ENCODE measurements at regions not wholly inside any gene's neighbourhood (a gene's known extent, or its start where the extent isn't known, plus 50 kb on each side); places are given as distances from the start of the nearest gene placed in this dataset.

DNA sequence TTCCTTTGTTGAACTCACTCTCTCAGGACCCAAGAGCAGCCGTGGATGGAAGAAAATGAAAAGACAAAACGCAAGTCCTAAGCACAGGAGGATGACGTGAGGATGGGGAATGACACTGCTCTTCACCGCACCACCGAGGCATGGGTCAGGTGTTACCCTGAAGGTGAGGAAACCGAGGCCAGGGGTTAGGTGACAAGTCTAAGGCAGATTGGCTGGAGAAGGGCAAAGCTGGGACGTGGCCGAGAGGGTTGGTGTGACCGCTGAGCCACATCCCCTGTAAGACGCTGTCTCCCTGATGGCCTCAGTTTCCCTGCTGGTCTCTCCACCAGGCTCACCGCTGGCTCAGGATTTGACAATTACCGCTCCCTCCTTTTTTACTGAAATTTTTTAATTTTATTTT is 284.4 kb downstream of the CTTN start:
- TF ChIP-seq MYC (IDR thresholded peaks at IDR 0.05; ENCODE audit: low read depth, low read length) (no peak), POLR2A (IDR thresholded peaks at IDR 0.05; ENCODE audit: extremely low read depth, insufficient read length) (no peak)
- TF ChIP-seq, protein P1, sequence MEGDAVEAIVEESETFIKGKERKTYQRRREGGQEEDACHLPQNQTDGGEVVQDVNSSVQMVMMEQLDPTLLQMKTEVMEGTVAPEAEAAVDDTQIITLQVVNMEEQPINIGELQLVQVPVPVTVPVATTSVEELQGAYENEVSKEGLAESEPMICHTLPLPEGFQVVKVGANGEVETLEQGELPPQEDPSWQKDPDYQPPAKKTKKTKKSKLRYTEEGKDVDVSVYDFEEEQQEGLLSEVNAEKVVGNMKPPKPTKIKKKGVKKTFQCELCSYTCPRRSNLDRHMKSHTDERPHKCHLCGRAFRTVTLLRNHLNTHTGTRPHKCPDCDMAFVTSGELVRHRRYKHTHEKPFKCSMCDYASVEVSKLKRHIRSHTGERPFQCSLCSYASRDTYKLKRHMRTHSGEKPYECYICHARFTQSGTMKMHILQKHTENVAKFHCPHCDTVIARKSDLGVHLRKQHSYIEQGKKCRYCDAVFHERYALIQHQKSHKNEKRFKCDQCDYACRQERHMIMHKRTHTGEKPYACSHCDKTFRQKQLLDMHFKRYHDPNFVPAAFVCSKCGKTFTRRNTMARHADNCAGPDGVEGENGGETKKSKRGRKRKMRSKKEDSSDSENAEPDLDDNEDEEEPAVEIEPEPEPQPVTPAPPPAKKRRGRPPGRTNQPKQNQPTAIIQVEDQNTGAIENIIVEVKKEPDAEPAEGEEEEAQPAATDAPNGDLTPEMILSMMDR (IDR thresholded peaks at IDR 0.05; ENCODE audit: low read depth, low read length): no peak
- TF ChIP-seq, protein P2, sequence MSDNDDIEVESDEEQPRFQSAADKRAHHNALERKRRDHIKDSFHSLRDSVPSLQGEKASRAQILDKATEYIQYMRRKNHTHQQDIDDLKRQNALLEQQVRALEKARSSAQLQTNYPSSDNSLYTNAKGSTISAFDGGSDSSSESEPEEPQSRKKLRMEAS (IDR thresholded peaks at IDR 0.05; ENCODE audit: low read depth, low read length): no peak
- DNase-seq (ENCODE audit: low read depth): no peak
- H3K4me3 ChIP-seq (ENCODE audit: low read depth, low read length): no peak overlapping the region

DNA sequence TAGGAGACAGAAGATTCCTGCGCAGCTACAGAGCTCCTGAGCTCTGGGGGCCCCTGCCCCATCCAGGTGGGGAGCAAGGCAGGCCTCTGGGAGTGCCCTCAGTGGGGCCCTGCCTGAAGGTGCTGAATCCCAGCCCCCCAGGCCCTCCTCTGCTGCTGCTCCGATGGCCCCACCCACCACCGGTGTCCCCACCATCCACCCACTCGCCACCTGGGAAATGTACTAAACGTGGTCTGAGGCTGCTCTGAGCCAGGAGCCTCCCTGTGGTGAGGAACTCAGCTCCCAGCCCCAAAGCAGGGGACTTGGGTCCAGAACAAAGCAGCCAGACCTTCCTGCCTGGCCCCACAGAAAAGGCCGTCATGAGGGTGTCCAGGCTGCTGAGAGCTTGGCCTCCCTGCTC is 289.4 kb downstream of the CTTN start:
- H3K4me3 ChIP-seq (ENCODE audit: low read depth, low read length): no peak overlapping the region
- TF ChIP-seq, protein P1 (IDR thresholded peaks at IDR 0.05; ENCODE audit: low read depth, low read length): no peak
- TF ChIP-seq, protein P2 (IDR thresholded peaks at IDR 0.05; ENCODE audit: low read depth, low read length): no peak
- TF ChIP-seq MYC (IDR thresholded peaks at IDR 0.05; ENCODE audit: low read depth, low read length) (no peak), POLR2A (IDR thresholded peaks at IDR 0.05; ENCODE audit: extremely low read depth, insufficient read length) (no peak)
- no peak for DNase-seq (ENCODE audit: low read depth)

DNA sequence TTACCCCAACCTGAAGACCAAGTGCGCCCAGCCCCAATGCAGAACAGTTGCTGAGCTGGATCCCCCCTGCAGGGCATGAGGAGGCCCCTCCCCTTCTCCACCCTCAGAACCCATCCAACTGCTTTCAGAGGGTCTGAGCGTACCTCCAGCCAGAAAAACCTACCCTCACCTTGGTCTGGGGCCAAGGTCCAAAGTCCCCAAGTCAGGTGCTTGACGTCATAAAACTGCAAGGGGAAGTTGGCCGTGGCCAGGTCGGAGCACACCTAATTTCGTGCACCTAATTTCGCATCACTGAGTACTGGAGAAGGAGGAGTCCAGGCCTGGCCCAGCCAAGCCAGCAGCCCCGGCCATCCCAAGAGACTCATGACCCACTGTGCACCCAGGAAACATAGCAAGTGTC is 289.8 kb downstream of the CTTN start:
- DNase-seq (ENCODE audit: low read depth): no peak
- no peak overlapping the region for H3K4me3 ChIP-seq (ENCODE audit: low read depth, low read length)
- TF ChIP-seq MYC (IDR thresholded peaks at IDR 0.05; ENCODE audit: low read depth, low read length) (no peak), POLR2A (IDR thresholded peaks at IDR 0.05; ENCODE audit: extremely low read depth, insufficient read length) (no peak)
- TF ChIP-seq, protein P2 (IDR thresholded peaks at IDR 0.05; ENCODE audit: low read depth, low read length): no peak
- TF ChIP-seq, protein P1 (IDR thresholded peaks at IDR 0.05; ENCODE audit: low read depth, low read length): no peak

DNA sequence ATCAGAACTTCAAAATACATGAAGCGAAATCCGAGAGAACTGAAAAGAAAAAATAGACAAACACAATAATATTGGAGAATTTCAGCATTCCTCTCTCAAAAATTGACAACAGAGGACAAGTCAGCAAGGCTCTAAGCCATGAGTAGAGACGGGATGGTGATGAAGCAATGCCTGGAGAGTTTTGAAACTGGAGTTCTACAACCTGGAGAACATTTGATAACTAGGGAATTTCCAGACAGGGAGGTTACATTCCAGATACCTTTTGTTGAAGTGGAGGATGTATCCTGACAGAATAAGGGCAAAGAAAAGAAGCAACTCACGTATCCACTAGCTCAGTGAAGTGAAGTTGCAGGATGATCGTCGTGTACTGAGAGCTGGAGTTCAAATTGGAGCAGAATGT is 291.4 kb downstream of the CTTN start:
- H3K4me3 ChIP-seq (ENCODE audit: low read depth, low read length): no peak overlapping the region
- TF ChIP-seq POLR2A (IDR thresholded peaks at IDR 0.05; ENCODE audit: extremely low read depth, insufficient read length) (no peak), MYC (IDR thresholded peaks at IDR 0.05; ENCODE audit: low read depth, low read length) (no peak)
- TF ChIP-seq, protein P2 (IDR thresholded peaks at IDR 0.05; ENCODE audit: low read depth, low read length): no peak
- TF ChIP-seq, protein P1 (IDR thresholded peaks at IDR 0.05; ENCODE audit: low read depth, low read length): no peak
- no peak for DNase-seq (ENCODE audit: low read depth)

DNA sequence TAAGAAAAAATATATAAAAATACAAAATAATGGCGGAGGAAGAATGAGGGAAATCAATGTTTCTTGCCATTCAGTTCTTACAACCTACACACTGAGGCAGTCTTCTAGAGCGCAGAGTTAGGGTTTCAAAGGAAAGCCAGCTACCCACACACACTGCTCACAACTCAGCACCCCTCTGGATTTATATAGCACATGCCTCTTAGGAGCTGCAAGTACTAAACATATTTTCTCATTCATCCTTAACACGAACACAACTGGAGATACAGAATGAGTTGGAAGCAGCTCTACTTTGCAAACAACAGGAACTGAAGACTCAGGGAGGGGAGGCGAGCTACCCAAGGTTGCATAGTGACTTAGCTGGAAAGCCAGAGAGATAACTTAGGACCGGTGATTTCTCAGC is 293.8 kb downstream of the CTTN start:
- TF ChIP-seq MYC (IDR thresholded peaks at IDR 0.05; ENCODE audit: low read depth, low read length) (no peak), POLR2A (IDR thresholded peaks at IDR 0.05; ENCODE audit: extremely low read depth, insufficient read length) (no peak)
- TF ChIP-seq, protein P1 (IDR thresholded peaks at IDR 0.05; ENCODE audit: low read depth, low read length): no peak
- TF ChIP-seq, protein P2 (IDR thresholded peaks at IDR 0.05; ENCODE audit: low read depth, low read length): no peak
- no peak overlapping the region for H3K4me3 ChIP-seq (ENCODE audit: low read depth, low read length)
- no peak for DNase-seq (ENCODE audit: low read depth)

DNA sequence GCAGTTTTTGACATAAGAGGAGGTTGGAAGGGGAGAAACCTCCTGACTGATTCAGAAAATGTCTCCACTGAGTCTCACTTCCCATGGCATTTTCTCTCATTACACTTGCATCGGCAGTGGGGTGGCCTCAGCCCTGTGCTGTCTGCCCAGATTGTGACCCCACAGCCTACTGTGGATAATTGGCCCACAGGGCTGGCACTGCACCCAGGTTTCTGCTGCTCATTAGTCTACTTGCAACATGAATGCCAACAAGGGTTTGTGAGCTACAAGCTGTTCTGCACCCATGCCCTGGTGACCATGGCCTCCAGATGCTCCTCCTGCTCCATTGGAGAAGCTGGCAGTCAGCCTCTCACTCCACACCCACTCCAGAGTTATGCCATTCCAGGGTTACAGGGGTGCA is 296.0 kb downstream of the CTTN start:
- DNase-seq (ENCODE audit: low read depth): no peak

More for the DNA sequence above, 296.0 kb downstream of the CTTN start:
- H3K4me3 ChIP-seq (ENCODE audit: low read depth, low read length): no peak overlapping the region
- TF ChIP-seq, protein P1 (IDR thresholded peaks at IDR 0.05; ENCODE audit: low read depth, low read length): no peak
- TF ChIP-seq, protein P2 (IDR thresholded peaks at IDR 0.05; ENCODE audit: low read depth, low read length): no peak
- TF ChIP-seq MYC (IDR thresholded peaks at IDR 0.05; ENCODE audit: low read depth, low read length) (no peak), POLR2A (IDR thresholded peaks at IDR 0.05; ENCODE audit: extremely low read depth, insufficient read length) (no peak)

Measured in NB4 (cell line).